ENCODE measurements at regions not wholly inside any gene's neighbourhood (a gene's known extent, or its start where the extent isn't known, plus 50 kb on each side); places are given as distances from the start of the nearest gene placed in this dataset.
A peak's percentile ranks its signal among the peaks of the same experiment; 100 is the strongest.

DNA sequence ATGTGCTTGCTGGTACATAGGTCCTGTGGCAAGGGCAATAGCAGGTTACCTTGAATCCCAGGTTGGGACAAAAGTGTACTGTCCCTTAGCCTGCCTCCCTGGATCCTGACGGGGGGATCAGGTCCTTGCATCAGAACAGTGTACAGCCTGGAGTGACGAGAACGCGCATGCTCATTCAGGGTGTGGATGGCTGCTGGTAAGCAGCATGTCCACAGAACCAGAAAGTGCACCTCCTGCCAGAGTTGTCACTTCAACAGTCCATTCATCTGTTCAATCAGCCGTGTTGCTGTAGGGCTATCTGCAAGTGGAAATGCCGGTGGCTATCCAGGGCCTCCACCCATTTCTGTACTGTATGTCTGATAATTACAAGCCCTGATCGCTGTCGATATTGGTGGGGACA is 236.3 kb upstream of the SOX4 start:
- intact Hi-C loops (cut with DNase I) = no loop called here
- TF ChIP-seq, protein P1, sequence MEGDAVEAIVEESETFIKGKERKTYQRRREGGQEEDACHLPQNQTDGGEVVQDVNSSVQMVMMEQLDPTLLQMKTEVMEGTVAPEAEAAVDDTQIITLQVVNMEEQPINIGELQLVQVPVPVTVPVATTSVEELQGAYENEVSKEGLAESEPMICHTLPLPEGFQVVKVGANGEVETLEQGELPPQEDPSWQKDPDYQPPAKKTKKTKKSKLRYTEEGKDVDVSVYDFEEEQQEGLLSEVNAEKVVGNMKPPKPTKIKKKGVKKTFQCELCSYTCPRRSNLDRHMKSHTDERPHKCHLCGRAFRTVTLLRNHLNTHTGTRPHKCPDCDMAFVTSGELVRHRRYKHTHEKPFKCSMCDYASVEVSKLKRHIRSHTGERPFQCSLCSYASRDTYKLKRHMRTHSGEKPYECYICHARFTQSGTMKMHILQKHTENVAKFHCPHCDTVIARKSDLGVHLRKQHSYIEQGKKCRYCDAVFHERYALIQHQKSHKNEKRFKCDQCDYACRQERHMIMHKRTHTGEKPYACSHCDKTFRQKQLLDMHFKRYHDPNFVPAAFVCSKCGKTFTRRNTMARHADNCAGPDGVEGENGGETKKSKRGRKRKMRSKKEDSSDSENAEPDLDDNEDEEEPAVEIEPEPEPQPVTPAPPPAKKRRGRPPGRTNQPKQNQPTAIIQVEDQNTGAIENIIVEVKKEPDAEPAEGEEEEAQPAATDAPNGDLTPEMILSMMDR (IDR thresholded peaks at IDR 0.05) = no peak
- no peak overlapping the region for H3K4me3 ChIP-seq
- no peaks in the 10 kb centered on the region for H3K36me3 ChIP-seq
- H3K27me3 ChIP-seq = no peaks in the 10 kb centered on the region
- no peak for ATAC-seq
- H3K9me3 ChIP-seq = no peaks in the 10 kb centered on the region
- no peak for DNase-seq
- H3K27ac ChIP-seq = no peak overlapping the region
- no peaks in the 10 kb centered on the region for H3K4me1 ChIP-seq

DNA sequence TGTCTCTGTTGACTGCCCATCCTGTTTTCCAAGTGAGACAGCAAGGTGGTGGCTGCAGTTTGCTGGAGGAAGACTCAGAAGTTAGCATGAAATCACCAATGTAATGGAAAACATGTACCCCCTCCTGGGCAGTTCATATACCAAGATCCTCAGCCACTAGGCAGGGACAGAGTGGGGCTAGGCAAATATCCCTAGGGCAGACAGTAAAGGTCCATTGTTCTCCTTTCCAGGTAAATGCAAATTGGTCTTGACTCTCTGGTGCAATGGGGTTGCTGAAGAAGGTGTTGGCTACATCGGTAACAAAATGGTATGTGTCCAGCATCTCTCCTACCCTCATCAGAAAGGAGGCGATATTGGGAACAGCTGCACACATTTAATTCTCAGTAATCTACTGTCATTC is 233.6 kb upstream of the SOX4 start:
- no peaks in the 10 kb centered on the region for H3K4me1 ChIP-seq
- ATAC-seq (no peak), DNase-seq (no peak)
- H3K9me3 ChIP-seq = no peaks in the 10 kb centered on the region
- H3K27ac ChIP-seq = no peak overlapping the region
- H3K36me3 ChIP-seq = no peaks in the 10 kb centered on the region
- TF ChIP-seq, protein P1 (IDR thresholded peaks at IDR 0.05) = no peak
- intact Hi-C loops (cut with DNase I) = no loop called here
- H3K27me3 ChIP-seq = no peaks in the 10 kb centered on the region
- no peak overlapping the region for H3K4me3 ChIP-seq

DNA sequence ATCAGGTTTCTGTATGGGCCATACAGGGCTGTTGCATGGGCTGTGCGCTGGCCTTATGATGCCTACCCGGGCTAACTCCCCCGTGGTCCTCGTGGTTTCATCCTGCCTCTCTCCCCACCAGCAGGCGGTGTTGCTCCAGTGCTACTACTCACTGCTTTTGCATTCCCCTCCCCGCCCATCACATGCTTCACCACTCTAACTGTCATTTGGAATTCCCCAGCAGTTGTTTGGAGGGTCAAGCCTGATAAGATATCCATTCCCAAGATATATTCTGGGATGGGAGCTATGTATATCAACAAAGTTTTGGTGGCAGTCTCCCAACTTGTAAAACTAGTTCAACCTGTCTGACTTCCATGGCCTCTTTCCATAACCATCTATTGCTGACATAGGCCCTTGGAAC is 233.2 kb upstream of the SOX4 start:
- H3K9me3 ChIP-seq = no peaks in the 10 kb centered on the region
- no peaks in the 10 kb centered on the region for H3K4me1 ChIP-seq
- no peak overlapping the region for H3K4me3 ChIP-seq
- H3K27ac ChIP-seq = no peak overlapping the region
- TF ChIP-seq, protein P1 (IDR thresholded peaks at IDR 0.05) = no peak
- no peak for DNase-seq
- intact Hi-C loops (cut with DNase I) = no loop called here
- no peaks in the 10 kb centered on the region for H3K36me3 ChIP-seq
- H3K27me3 ChIP-seq = no peaks in the 10 kb centered on the region
- ATAC-seq = peak; percentile 58

DNA sequence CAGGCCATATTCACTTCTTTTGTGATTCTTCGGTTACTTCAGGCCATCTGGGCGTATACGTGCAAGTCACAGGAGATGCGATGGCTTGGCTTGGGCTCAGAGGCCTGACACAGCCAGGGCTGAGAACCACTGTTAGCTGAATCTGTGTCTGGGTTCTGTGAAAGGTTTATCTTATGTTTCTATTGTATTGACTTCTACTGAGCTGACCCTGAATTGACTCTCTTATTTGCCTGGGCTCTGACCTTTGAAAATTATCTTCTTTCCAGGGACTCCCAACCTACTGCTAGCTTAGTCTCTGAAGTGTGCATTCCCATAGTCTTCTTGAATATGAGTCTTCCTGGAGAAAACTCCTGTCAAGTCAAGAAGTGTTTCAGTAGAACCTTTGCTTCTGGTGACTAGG is 226.4 kb upstream of the SOX4 start:
- Histone ChIP-seq H3K36me3 (no peaks in the 10 kb centered on the region), H3K27me3 (no peaks in the 10 kb centered on the region), H3K9me3 (no peaks in the 10 kb centered on the region), H3K4me3 (no peak overlapping the region), H3K4me1 (no peaks in the 10 kb centered on the region), H3K27ac (no peak overlapping the region)
- intact Hi-C loops (cut with DNase I) = no loop called here
- DNase-seq = no peak
- ATAC-seq = no peak
- TF ChIP-seq, protein P1 (IDR thresholded peaks at IDR 0.05) = no peak

DNA sequence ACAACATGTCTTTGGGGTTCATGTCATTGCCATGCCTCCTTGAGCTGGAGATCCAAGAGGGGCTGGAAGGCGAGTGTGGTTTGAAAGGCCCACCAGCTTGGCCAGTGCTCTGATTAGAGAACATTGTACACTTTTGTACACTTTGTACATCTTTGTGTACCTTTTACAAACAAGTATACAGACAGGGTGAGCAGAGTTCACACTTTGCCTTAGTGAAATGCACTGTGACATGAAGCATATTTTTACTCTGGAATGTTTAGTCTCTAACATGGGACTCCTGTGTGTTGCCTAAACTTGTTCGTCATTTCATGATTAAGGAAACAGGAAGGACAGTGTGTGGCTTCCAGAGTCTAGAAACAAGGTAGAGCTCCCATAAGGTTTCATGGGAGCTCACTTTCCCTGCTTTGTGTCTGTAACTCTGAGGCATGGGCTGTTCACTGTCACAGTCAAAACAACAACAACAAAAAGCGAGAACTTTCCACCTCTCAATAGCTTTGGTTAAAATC is 225.8 kb upstream of the SOX4 start:
- DNase-seq (no peak), ATAC-seq (no peak)
- H3K36me3 ChIP-seq = no peaks in the 10 kb centered on the region
- TF ChIP-seq, protein P1 (IDR thresholded peaks at IDR 0.05) = no peak
- no peak overlapping the region for H3K4me3 ChIP-seq
- no peaks in the 10 kb centered on the region for H3K4me1 ChIP-seq
- H3K27ac ChIP-seq = no peak overlapping the region
- intact Hi-C loops (cut with DNase I) = no loop called here
- no peaks in the 10 kb centered on the region for H3K9me3 ChIP-seq
- no peaks in the 10 kb centered on the region for H3K27me3 ChIP-seq

All from left lung (tissue), 4 donors.